NCI-H2196 (cell line): ENCODE measurements at regions not wholly inside any gene's neighbourhood (a gene's known extent, or its start where the extent isn't known, plus 50 kb on each side); places are given as distances from the start of the nearest gene placed in this dataset.
"Not testable (repeated sequence)": the region's sequence is repeated elsewhere in the genome, so short reads cannot be mapped to it uniquely, and the experiment has no call there.

ENCODE experiments used
- DNase-seq: peaks from one replicate; lab custom pipeline; 2025; ENCODE audit not compliant: unreplicated experiment; lab: John Stamatoyannopoulos, UW

- no peak for DNase-seq
Observed at GRCh38 chr7:21305455-21306235, 122.2 kb upstream of the SP4 start.

DNA sequence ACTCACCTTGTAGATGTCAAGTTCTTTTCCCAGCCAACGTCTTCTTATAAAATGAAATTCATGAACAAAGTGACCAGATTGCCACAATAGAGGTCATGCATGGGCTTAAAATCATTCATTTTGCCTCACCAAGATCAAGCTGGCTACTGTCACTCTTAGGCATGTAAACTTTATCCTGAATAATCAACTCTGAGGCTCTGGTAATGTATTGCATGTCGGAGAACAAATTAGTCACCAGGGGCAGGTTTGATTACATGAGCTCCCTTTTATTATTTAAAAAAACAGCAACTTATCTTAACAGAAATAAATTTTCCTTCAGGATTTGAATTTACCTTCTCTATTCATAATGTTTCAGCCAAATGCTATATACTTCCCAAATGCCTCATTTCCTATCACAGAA is 112.9 kb upstream of the SP4 start:
- no peak for DNase-seq

GRCh38 chr7:21317966-21318915 is 109.6 kb upstream of the SP4 start:
- DNase-seq = no peak

DNA sequence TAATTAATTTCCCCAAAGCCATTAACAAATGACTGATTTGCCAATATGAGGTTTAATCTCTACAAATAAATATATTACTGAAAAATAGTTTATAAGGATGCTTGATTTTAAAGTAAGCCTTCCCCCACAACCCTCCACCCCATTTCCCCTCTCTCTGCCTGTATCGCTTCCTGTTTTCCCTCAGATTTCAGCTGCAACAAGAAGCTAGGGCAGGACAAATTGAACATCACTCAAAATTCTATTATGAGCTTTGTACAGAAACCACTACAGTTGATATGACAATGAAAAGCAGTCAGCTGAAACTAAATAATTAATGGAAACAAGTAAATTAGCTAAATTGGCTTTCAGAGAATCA is 109.0 kb upstream of the SP4 start:
- no peak for DNase-seq

GRCh38 chr7:21326241-21326640 is 101.6 kb upstream of the SP4 start:
- DNase-seq = no peak

DNA sequence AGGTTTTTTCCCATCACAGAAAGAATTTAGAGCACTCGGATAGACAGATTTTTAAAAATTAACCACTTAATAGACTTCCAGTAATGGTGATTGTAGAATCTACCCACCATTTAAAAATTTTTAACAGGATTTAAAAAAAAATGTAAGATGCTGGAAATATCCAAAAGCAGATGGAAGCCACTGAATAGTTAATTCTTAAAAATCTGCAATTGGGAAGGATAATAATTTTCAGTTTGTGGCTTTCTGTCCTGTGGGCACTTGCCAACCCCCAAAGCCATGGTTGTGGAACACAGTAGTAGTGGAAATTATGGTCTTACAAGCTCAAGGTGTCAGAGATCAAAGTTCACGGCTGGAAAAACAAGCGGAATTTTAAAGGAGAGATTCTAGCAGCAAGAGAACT is 101.0 kb upstream of the SP4 start:
- DNase-seq = no peak

GRCh38 chr7:21327422-21328409 is 100.2 kb upstream of the SP4 start:
- DNase-seq = no peak

DNA sequence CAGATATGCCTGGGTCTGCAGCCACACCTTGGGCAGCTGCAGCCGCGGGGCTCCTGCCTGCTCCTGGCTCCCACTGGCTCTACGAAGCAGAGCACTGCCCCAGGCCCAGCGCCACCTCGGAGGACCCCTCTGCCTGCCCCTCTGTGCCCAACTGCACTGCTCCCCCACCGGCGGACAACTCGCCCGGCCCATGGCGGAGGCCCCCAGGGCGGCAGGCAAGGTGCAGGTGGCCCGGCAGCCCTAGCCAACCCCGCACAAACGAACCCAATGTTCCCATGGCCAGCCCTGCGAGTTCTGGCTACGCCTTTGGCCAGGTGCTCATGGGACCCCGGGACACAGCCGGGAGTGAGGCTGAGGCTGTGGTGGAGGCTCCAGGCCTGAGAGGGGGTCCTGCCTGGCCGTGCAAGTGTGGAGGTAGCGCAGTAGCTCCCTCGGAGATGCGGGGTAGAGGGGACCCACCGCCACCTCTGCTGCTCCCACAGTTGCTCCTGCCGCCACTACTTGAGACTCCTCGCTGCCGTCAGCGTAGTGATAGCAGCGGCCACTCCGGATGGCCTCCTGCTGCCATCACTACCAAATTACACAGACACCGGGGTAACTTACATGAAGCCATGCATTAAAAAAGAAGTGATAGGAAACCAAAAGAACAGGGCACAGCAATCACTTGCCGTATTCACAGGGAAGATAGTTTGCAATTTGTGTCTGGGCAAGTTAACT is 97.3 kb upstream of the SP4 start:
- DNase-seq = no peak

DNA sequence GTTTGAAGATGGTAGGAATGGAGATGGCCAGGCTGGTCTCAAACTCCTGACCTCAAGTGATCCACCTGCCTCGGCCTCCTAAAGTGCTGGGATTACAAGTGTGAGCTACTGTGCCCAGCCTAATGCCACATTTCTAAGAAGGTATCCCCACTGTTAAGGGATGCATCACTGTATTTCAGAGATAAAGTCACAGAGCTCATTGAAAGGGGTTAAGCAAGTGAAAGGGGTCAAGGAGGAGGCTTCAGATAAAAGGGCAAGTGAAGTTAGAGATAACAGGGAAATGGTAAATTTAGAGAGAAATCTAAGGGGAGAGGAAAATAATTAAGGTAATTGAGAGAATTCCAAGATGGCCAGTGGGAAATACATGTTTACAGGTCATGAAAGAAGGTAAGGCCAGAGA is 93.0 kb upstream of the SP4 start:
- DNase-seq = no peak

DNA sequence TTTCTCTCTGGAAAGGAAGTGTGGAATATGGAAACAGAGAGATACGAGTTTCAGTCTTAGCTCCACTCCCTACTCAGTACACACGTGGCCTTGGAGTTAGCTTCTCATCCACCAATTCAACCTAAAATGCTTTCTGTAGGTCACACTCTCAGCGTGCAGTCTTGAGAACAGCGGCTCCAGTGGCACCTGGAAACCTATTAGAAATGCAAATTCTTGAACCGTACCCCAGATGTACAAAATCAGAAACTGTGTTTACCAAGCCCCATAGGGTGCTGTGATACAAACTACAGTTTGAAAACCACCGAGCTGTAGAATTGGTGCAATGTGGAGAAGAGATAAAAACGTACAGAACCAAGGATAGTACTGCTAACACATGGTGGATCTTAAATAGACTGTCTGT is 91.1 kb upstream of the SP4 start:
- DNase-seq = no peak

- no peak for DNase-seq
Observed at GRCh38 chr7:21338728-21339164, 89.1 kb upstream of the SP4 start.

DNA sequence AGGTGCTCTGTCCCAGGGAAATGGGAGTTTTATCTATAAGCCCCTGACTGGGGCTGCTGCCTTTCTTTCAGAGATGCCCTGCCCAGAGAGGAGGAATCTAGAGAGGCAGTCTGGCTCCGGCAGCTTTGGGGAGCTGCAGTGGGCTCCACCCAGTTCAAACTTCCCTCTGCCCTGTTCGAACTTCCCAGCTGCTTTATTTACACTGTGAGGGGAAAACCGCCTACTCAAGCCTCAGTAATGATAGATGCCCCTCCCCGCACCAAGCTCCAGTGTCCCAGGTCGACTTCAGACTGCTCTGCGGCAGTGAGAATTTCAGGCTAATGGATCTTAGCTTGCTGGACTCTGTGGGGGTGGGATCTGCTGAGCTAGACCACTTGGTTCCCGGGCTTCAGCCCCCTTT is 83.0 kb upstream of the SP4 start:
- DNase-seq = not testable (repeated sequence)

GRCh38 chr7:21345361-21345760 is 82.5 kb upstream of the SP4 start:
- no peak for DNase-seq

DNA sequence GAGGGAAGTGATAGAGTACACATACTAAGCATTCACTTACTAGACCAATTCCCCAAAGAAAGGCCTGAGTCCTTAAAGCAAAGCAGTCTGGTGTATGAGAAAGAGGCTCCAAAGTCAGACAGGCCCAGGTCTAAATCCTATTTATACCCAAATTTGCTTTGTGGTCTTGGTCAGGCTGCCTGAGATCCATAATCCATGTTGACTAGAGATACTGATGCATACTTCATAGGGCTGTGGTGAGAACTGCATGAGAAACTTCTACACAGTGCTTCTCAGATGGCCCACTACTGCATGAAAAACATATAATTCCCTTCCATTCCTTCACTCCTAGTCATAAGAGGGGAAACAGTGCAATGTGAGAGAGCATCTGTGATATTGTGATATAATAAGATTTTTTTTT is 81.6 kb upstream of the SP4 start:
- no peak for DNase-seq

GRCh38 chr7:21352540-21353387 is 75.1 kb upstream of the SP4 start:
- no peak for DNase-seq

DNA sequence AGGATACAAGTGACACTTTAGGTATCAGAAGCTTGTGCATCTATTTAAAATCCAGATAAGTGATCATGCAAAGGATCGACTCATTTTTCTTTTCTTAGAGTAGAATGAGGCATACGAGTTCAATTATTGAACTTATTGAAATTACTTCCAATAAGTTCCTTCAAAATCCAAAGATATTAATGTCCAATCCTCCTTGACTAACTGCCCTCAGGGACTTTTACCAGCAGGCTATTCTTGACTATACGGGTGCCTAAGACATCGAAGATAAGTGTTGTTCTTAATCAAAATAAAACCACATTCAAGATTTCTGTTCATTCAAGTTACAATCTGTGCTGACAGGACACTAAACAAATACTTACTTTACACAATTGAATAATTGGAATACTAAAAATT is 74.5 kb upstream of the SP4 start:
- no peak for DNase-seq

DNA sequence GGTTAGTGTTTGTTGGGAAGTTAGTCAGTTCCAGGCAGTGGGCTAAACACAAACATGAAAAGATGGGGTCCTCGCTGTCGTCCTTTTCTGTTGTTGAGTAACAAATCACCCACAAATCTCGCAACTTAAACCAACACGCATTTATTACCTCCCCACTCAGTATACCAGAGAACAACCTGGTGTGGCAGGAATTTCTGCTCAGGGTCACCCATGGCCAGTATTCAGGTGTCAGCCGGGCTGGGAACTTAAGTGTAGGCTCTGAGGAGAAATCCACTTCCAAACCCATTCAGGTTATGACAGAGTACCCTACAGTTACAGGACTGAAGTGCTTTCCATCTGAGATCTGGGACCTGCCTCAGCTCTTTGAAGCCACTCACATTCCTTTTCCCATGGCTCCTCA is 73.6 kb upstream of the SP4 start:
- DNase-seq = no peak

GRCh38 chr7:21355406-21355874 is 72.4 kb upstream of the SP4 start:
- DNase-seq = no peak

DNA sequence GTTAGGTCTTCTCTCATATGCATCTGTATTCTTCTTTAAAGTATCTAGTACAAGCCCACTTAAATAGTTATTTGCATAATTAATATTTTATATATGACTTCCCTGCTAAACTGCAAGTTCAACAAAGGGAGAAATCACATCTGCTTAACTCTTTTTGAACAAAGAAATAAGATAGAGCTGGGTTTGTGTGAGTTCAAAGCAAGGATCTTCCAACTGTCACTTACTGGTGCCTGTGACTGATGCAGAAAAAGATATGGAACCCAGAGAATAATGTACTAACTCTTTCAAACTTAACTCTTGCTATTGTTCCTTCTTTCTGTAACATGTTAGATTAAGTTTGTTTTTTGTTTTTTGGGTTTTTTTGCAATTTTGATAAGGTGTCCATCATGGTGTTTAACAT is 71.3 kb upstream of the SP4 start:
- DNase-seq = no peak
